NB4 (cell line): ENCODE measurements at regions not wholly inside any gene's neighbourhood (a gene's known extent, or its start where the extent isn't known, plus 50 kb on each side); places are given as distances from the start of the nearest gene placed in this dataset.
A peak's percentile ranks its signal among the peaks of the same experiment; 100 is the strongest.

Source experiments
- DNase-seq: peaks from one replicate; pipeline ENCODE4 v3.0.0; 2010; ENCODE audit warnings: low read depth
- H3K4me3 ChIP-seq: one replicate; pipeline ENCODE4 v1.5.1; 2011; ENCODE audit warnings: mild to moderate bottlenecking, low read depth, low read length, moderate library complexity
- CTCF ChIP-seq: IDR thresholded peaks from one replicate; pipeline ENCODE4 v1.5.1; 2012; ENCODE audit warnings: low read depth, low read length
- MAX ChIP-seq: IDR thresholded peaks from 2 replicates; pipeline ENCODE4 v1.6.1; 2011; ENCODE audit warnings: low read depth, low read length
- MYC ChIP-seq: IDR thresholded peaks from 2 replicates; pipeline ENCODE4 v1.6.1; 2011; ENCODE audit warnings: low read depth, low read length
- POLR2A ChIP-seq: IDR thresholded peaks from 2 replicates; pipeline ENCODE4 v1.6.1; 2011; ENCODE audit warnings: mild to moderate bottlenecking; ENCODE audit not compliant: insufficient read length; ENCODE audit errors: extremely low read depth

- H3K4me3 ChIP-seq, result no peak overlapping the region
- no peak for TF ChIP-seq POLR2A
- TF ChIP-seq CTCF, result no peak
- no peak for TF ChIP-seq MAX
- peak; percentile 2 for DNase-seq
These were observed 578.0 kb downstream of the INSC start for GRCh38 chr11:15692739-15693138.

GRCh38 chr11:15695096-15695721, 580.5 kb downstream of the INSC start:
- H3K4me3 ChIP-seq, result no peak overlapping the region
- no peak for DNase-seq
- TF ChIP-seq MYC, result no peak
- no peak for TF ChIP-seq POLR2A
- TF ChIP-seq MAX, result no peak
- TF ChIP-seq CTCF, result no peak

- DNase-seq, result no peak
- no peak overlapping the region for H3K4me3 ChIP-seq
- TF ChIP-seq MYC (no peak), POLR2A (no peak), MAX (no peak), CTCF (no peak)
These were observed 581.3 kb downstream of the INSC start for GRCh38 chr11:15696069-15696468.

GRCh38 chr11:15697437-15698236, 582.9 kb downstream of the INSC start:
- TF ChIP-seq CTCF (no peak), MYC (no peak), POLR2A (no peak), MAX (no peak)
- H3K4me3 ChIP-seq, result no peak overlapping the region
- no peak for DNase-seq

- DNase-seq, result no peak
- no peak for TF ChIP-seq CTCF
- TF ChIP-seq MYC, result no peak
- TF ChIP-seq POLR2A, result no peak
- no peak for TF ChIP-seq MAX
- H3K4me3 ChIP-seq, result no peak overlapping the region
These were observed 584.1 kb downstream of the INSC start for GRCh38 chr11:15698855-15699254.
